ENCODE measurements at regions not wholly inside any gene's neighbourhood (a gene's known extent, or its start where the extent isn't known, plus 50 kb on each side); places are given as distances from the start of the nearest gene placed in this dataset.

- Histone ChIP-seq H4K20me1 (ENCODE audit: control insufficient read depth, extremely low read depth, insufficient read depth, low read length) (no peaks in the 10 kb centered on the region), H3K4me2 (ENCODE audit: extremely low read depth, insufficient read depth, low read length) (peak overlapping the region; percentile 29), H3K4me1 (ENCODE audit: control insufficient read depth, extremely low read depth, insufficient read depth, low read length) (no peaks in the 10 kb centered on the region), H3K79me2 (ENCODE audit: control insufficient read depth, insufficient read depth, low read length) (no peaks in the 10 kb centered on the region), H3K27ac (ENCODE audit: insufficient read depth, low read length) (no peak overlapping the region), H3K9me3 (ENCODE audit: control insufficient read depth, insufficient read depth, low read depth, low read length) (no peaks in the 10 kb centered on the region), H3K4me3 (replicated peaks in 1 of 4; ENCODE audit: control extremely low read depth in 1 of 4, insufficient read depth in 1 of 4, low read depth in 3 of 4, low read length in 4 of 4) (no peak overlapping the region), H3K36me3 (ENCODE audit: control insufficient read depth, insufficient read depth, low read length) (no peaks in the 10 kb centered on the region), H3K9ac (ENCODE audit: insufficient read depth, low read length) (no peak overlapping the region), H3K27me3 (ENCODE audit: control insufficient read depth, insufficient read depth, low read length) (no peaks in the 10 kb centered on the region), H2AFZ (ENCODE audit: low read length) (peak overlapping the region; percentile 25)
- TF ChIP-seq EZH2 (IDR thresholded peaks at IDR 0.05; ENCODE audit: low read length, missing control alignments) (no peak), CTCF (conservative IDR thresholded peaks at IDR 0.05 in 1 of 2, IDR thresholded peaks at IDR 0.05 in 1 of 2; ENCODE audit: low read depth in 1 of 2, low read length in 2 of 2) (no peak)
- peak in 1 of 2 donors; percentile 20 for DNase-seq (ENCODE audit: low read depth in 2 of 2)
Measured at GRCh38 chr3:159253860-159254259, 452.0 kb downstream of the MFSD1 start.

- no peak overlapping the region for H3K27ac ChIP-seq (ENCODE audit: insufficient read depth, low read length)
- no peaks in the 10 kb centered on the region for H3K36me3 ChIP-seq (ENCODE audit: control insufficient read depth, insufficient read depth, low read length)
- no peak overlapping the region for H3K4me3 ChIP-seq (replicated peaks in 1 of 4; ENCODE audit: control extremely low read depth in 1 of 4, insufficient read depth in 1 of 4, low read depth in 3 of 4, low read length in 4 of 4)
- TF ChIP-seq EZH2 (IDR thresholded peaks at IDR 0.05; ENCODE audit: low read length, missing control alignments) (no peak), CTCF (conservative IDR thresholded peaks at IDR 0.05 in 1 of 2, IDR thresholded peaks at IDR 0.05 in 1 of 2; ENCODE audit: low read depth in 1 of 2, low read length in 2 of 2) (no peak)
- DNase-seq (ENCODE audit: low read depth in 2 of 2): no peak
- no peaks in the 10 kb centered on the region for H3K4me1 ChIP-seq (ENCODE audit: control insufficient read depth, extremely low read depth, insufficient read depth, low read length)
- no peak overlapping the region for H2AFZ ChIP-seq (ENCODE audit: low read length)
- H3K9me3 ChIP-seq (ENCODE audit: control insufficient read depth, insufficient read depth, low read depth, low read length): no peaks in the 10 kb centered on the region
- H4K20me1 ChIP-seq (ENCODE audit: control insufficient read depth, extremely low read depth, insufficient read depth, low read length): no peaks in the 10 kb centered on the region
- no peak overlapping the region for H3K4me2 ChIP-seq (ENCODE audit: extremely low read depth, insufficient read depth, low read length)
- H3K9ac ChIP-seq (ENCODE audit: insufficient read depth, low read length): no peak overlapping the region
- no peaks in the 10 kb centered on the region for H3K27me3 ChIP-seq (ENCODE audit: control insufficient read depth, insufficient read depth, low read length)
- H3K79me2 ChIP-seq (ENCODE audit: control insufficient read depth, insufficient read depth, low read length): no peaks in the 10 kb centered on the region
Measured at GRCh38 chr3:159257954-159258353, 456.1 kb downstream of the MFSD1 start.

- Histone ChIP-seq H2AFZ (ENCODE audit: low read length) (no peak overlapping the region), H3K4me1 (ENCODE audit: control insufficient read depth, extremely low read depth, insufficient read depth, low read length) (no peaks in the 10 kb centered on the region), H3K79me2 (ENCODE audit: control insufficient read depth, insufficient read depth, low read length) (no peaks in the 10 kb centered on the region), H3K27ac (ENCODE audit: insufficient read depth, low read length) (no peak overlapping the region), H3K9ac (ENCODE audit: insufficient read depth, low read length) (no peak overlapping the region), H3K4me2 (ENCODE audit: extremely low read depth, insufficient read depth, low read length) (no peak overlapping the region), H3K4me3 (replicated peaks in 1 of 4; ENCODE audit: control extremely low read depth in 1 of 4, insufficient read depth in 1 of 4, low read depth in 3 of 4, low read length in 4 of 4) (no peak overlapping the region), H3K27me3 (ENCODE audit: control insufficient read depth, insufficient read depth, low read length) (no peaks in the 10 kb centered on the region), H3K36me3 (ENCODE audit: control insufficient read depth, insufficient read depth, low read length) (no peaks in the 10 kb centered on the region), H4K20me1 (ENCODE audit: control insufficient read depth, extremely low read depth, insufficient read depth, low read length) (no peaks in the 10 kb centered on the region), H3K9me3 (ENCODE audit: control insufficient read depth, insufficient read depth, low read depth, low read length) (no peaks in the 10 kb centered on the region)
- DNase-seq (ENCODE audit: low read depth in 2 of 2): no peak
- TF ChIP-seq EZH2 (IDR thresholded peaks at IDR 0.05; ENCODE audit: low read length, missing control alignments) (no peak), CTCF (conservative IDR thresholded peaks at IDR 0.05 in 1 of 2, IDR thresholded peaks at IDR 0.05 in 1 of 2; ENCODE audit: low read depth in 1 of 2, low read length in 2 of 2) (no peak)
Measured at GRCh38 chr3:159258934-159259333, 457.1 kb downstream of the MFSD1 start.
